Cardiac septum (tissue), 1 donor: ENCODE measurements at regions not wholly inside any gene's neighbourhood (a gene's known extent, or its start where the extent isn't known, plus 50 kb on each side); places are given as distances from the start of the nearest gene placed in this dataset.
"Not testable (repeated sequence)": the region's sequence is repeated elsewhere in the genome, so short reads cannot be mapped to it uniquely, and the experiment has no call there.

ENCODE experiments used
- DNase-seq: peaks from one replicate; pipeline ENCODE4 v3.0.0-alpha.2; 2020; ENCODE audit warnings: low spot score
- intact Hi-C: fragments of 100-400 bp; cut with DNase I; formaldehyde crosslinking; loops from one replicate; pipeline ENCODE4 v1.14.0; 2022
- donor health status: DM: no; HTN: no; CAD: no.

GRCh38 chr6:25193460-25194171, 85.6 kb upstream of the CARMIL1 start:
- DNase-seq = no peak
- intact Hi-C loops = loop anchor here (5.0 kb wide), 1 partner anchor 56 kb away; no protein-coding TSS in a partner anchor

- no peak for DNase-seq
- intact Hi-C loops = loop anchor here (5.0 kb wide), 1 partner anchor 57 kb away; no protein-coding TSS in a partner anchor
These were observed 84.9 kb upstream of the CARMIL1 start for GRCh38 chr6:25194172-25194678.

- intact Hi-C loops = no loop called here
- DNase-seq = no peak
These were observed 82.7 kb upstream of the CARMIL1 start for GRCh38 chr6:25196464-25196863.

- intact Hi-C loops = no loop called here
- no peak for DNase-seq
These were observed 82.1 kb upstream of the CARMIL1 start for GRCh38 chr6:25197111-25197510.

- intact Hi-C loops = no loop called here
- no peak for DNase-seq
These were observed 79.6 kb upstream of the CARMIL1 start for GRCh38 chr6:25199544-25199943.

GRCh38 chr6:25202504-25202903, 76.7 kb upstream of the CARMIL1 start:
- intact Hi-C loops = no loop called here
- DNase-seq = no peak

GRCh38 chr6:25205629-25206028, 73.5 kb upstream of the CARMIL1 start:
- intact Hi-C loops = no loop called here
- no peak for DNase-seq

- intact Hi-C loops, DNase-seq: not testable (repeated sequence)
These were observed 71.6 kb upstream of the CARMIL1 start for GRCh38 chr6:25207453-25208155.

GRCh38 chr6:25215881-25216280, 63.3 kb upstream of the CARMIL1 start:
- no peak for DNase-seq
- intact Hi-C loops = no loop called here

- DNase-seq = no peak
- intact Hi-C loops = no loop called here
These were observed 61.9 kb upstream of the CARMIL1 start for GRCh38 chr6:25217302-25217701.

- no peak for DNase-seq
- intact Hi-C loops = no loop called here
These were observed 61.3 kb upstream of the CARMIL1 start for GRCh38 chr6:25217829-25218228.

GRCh38 chr6:25218346-25218745, 60.8 kb upstream of the CARMIL1 start:
- DNase-seq = no peak

GRCh38 chr6:25219216-25219916, 59.8 kb upstream of the CARMIL1 start:
- intact Hi-C loops = no loop called here
- DNase-seq = no peak

More at GRCh38 chr6:25218346-25218745, 60.8 kb upstream of the CARMIL1 start:
- intact Hi-C loops = no loop called here

- intact Hi-C loops = loop anchor here (5.0 kb wide), 3 partner anchors 83 to 382 kb away; no protein-coding TSS in a partner anchor
- DNase-seq = no peak
These were observed 59.3 kb upstream of the CARMIL1 start for GRCh38 chr6:25219917-25220278.

GRCh38 chr6:25220857-25221256, 58.3 kb upstream of the CARMIL1 start:
- no peak for DNase-seq
- intact Hi-C loops = loop anchor here (5.0 kb wide), 3 partner anchors 84 to 381 kb away; no protein-coding TSS in a partner anchor

- intact Hi-C loops = loop anchor here (5.0 kb wide), 3 partner anchors 85 to 380 kb away; no protein-coding TSS in a partner anchor
- no peak for DNase-seq
These were observed 57.0 kb upstream of the CARMIL1 start for GRCh38 chr6:25222006-25222678.

GRCh38 chr6:25223490-25223991, 55.6 kb upstream of the CARMIL1 start:
- DNase-seq = no peak

GRCh38 chr6:25224242-25224641, 54.9 kb upstream of the CARMIL1 start:
- DNase-seq = no peak
- intact Hi-C loops = loop anchor here (5.0 kb wide), 3 partner anchors 87 to 378 kb away; no protein-coding TSS in a partner anchor

More at GRCh38 chr6:25223490-25223991, 55.6 kb upstream of the CARMIL1 start:
- intact Hi-C loops = loop anchor here (5.0 kb wide), 3 partner anchors 86 to 379 kb away; no protein-coding TSS in a partner anchor

GRCh38 chr6:25227854-25228253, 51.3 kb upstream of the CARMIL1 start:
- intact Hi-C loops = no loop called here
- no peak for DNase-seq
